K562 (cell line): ENCODE measurements at regions not wholly inside any gene's neighbourhood (a gene's known extent, or its start where the extent isn't known, plus 50 kb on each side); places are given as distances from the start of the nearest gene placed in this dataset.

Experiments
- ARHGAP35 ChIP-seq: fragments of 450-650 bp; IDR thresholded peaks from 2 replicates; pipeline ENCODE4 v1.6.1; 2018; ENCODE audit not compliant: partially characterized antibody
- DMBX1 ChIP-seq: fragments of 250-450 bp; sonication (Bioruptor Pico); IDR thresholded peaks from 2 replicates; pipeline ENCODE4 v1.8.0; 2022; ENCODE audit warnings: inconsistent platforms, mild to moderate bottlenecking, moderate library complexity, borderline replicate concordance
- PHB ChIP-seq: fragments of 250-450 bp; sonication (Bioruptor Pico); IDR thresholded peaks from 2 replicates; pipeline ENCODE4 v1.5.0; 2021
- TF ChIP-seq, protein P1 (sequence below): fragments of 250-450 bp; sonication (Bioruptor Pico); IDR thresholded peaks from 2 replicates; pipeline ENCODE4 v1.8.0; 2022; ENCODE audit warnings: moderate library complexity, mild to moderate bottlenecking, inconsistent platforms
- TF ChIP-seq, protein P2 (sequence below), 2 experiments: fragments of 450-650 bp in 1 of 2; IDR thresholded peaks; 2 replicates each; pipeline ENCODE4 v1.6.1; 2011 to 2017; ENCODE audit warnings: low read depth in 2 of 2, antibody characterized with exemption in 1 of 2, borderline replicate concordance in 1 of 2, low read length in 1 of 2, mild to moderate bottlenecking in 1 of 2, mixed read lengths in 1 of 2; ENCODE audit not compliant: control insufficient read depth in 1 of 2
- TF ChIP-seq, protein P3 (sequence below), 2 experiments: fragments of 450-650 bp in 1 of 2; sonication (generic) in 1 of 2; formaldehyde crosslinking in 1 of 2; IDR thresholded peaks; 2 replicates each; pipeline versions ENCODE4 v1.7.1 to v1.9.0; 2016 to 2022; ENCODE audit warnings: inconsistent platforms in 1 of 2, mild to moderate bottlenecking in 1 of 2, missing genetic modification reagents in 1 of 2

DNA sequence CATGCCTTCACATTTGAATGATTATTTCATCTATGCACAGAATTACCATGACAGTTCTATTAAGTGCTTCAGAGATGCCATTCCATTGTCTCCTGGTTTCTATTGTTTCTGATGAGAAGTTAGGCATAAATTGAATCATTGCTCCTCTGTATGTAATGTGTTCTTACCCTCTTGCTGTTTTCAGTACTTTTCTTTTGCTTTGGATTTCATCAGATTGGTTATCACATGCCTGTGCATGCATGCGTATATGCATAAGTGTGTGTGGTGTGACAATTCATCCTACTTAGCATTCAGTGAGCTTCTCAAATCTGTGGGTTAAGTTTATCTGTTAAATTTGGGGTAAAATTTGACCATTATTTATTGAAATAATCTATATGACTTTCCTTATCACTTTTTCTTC lies 263.3 kb upstream of the RND3 start (continued):
- TF ChIP-seq, protein P1, sequence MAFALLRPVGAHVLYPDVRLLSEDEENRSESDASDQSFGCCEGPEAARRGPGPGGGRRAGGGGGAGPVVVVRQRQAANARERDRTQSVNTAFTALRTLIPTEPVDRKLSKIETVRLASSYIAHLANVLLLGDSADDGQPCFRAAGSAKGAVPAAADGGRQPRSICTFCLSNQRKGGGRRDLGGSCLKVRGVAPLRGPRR (CRISPR knock-in tag): no peak
- TF ChIP-seq DMBX1 (CRISPR knock-in tag) (no peak), PHB (CRISPR knock-in tag) (no peak), ARHGAP35 (no peak)
- TF ChIP-seq, protein P2, sequence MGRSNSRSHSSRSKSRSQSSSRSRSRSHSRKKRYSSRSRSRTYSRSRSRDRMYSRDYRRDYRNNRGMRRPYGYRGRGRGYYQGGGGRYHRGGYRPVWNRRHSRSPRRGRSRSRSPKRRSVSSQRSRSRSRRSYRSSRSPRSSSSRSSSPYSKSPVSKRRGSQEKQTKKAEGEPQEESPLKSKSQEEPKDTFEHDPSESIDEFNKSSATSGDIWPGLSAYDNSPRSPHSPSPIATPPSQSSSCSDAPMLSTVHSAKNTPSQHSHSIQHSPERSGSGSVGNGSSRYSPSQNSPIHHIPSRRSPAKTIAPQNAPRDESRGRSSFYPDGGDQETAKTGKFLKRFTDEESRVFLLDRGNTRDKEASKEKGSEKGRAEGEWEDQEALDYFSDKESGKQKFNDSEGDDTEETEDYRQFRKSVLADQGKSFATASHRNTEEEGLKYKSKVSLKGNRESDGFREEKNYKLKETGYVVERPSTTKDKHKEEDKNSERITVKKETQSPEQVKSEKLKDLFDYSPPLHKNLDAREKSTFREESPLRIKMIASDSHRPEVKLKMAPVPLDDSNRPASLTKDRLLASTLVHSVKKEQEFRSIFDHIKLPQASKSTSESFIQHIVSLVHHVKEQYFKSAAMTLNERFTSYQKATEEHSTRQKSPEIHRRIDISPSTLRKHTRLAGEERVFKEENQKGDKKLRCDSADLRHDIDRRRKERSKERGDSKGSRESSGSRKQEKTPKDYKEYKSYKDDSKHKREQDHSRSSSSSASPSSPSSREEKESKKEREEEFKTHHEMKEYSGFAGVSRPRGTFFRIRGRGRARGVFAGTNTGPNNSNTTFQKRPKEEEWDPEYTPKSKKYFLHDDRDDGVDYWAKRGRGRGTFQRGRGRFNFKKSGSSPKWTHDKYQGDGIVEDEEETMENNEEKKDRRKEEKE (IDR thresholded peaks at IDR 0.05; ENCODE audit: borderline replicate concordance in 1 of 2, control insufficient read depth in 1 of 2, low read depth in 2 of 2, low read length in 1 of 2): no peak
- TF ChIP-seq, protein P3, sequence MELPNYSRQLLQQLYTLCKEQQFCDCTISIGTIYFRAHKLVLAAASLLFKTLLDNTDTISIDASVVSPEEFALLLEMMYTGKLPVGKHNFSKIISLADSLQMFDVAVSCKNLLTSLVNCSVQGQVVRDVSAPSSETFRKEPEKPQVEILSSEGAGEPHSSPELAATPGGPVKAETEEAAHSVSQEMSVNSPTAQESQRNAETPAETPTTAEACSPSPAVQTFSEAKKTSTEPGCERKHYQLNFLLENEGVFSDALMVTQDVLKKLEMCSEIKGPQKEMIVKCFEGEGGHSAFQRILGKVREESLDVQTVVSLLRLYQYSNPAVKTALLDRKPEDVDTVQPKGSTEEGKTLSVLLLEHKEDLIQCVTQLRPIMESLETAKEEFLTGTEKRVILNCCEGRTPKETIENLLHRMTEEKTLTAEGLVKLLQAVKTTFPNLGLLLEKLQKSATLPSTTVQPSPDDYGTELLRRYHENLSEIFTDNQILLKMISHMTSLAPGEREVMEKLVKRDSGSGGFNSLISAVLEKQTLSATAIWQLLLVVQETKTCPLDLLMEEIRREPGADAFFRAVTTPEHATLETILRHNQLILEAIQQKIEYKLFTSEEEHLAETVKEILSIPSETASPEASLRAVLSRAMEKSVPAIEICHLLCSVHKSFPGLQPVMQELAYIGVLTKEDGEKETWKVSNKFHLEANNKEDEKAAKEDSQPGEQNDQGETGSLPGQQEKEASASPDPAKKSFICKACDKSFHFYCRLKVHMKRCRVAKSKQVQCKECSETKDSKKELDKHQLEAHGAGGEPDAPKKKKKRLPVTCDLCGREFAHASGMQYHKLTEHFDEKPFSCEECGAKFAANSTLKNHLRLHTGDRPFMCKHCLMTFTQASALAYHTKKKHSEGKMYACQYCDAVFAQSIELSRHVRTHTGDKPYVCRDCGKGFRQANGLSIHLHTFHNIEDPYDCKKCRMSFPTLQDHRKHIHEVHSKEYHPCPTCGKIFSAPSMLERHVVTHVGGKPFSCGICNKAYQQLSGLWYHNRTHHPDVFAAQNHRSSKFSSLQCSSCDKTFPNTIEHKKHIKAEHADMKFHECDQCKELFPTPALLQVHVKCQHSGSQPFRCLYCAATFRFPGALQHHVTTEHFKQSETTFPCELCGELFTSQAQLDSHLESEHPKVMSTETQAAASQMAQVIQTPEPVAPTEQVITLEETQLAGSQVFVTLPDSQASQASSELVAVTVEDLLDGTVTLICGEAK (IDR thresholded peaks at IDR 0.05): no peak
- TF ChIP-seq, protein P3 (CRISPR knock-in tag; IDR thresholded peaks at IDR 0.05): no peak
